ENCODE measurements at regions not wholly inside any gene's neighbourhood (a gene's known extent, or its start where the extent isn't known, plus 50 kb on each side); places are given as distances from the start of the nearest gene placed in this dataset.
"Not testable (repeated sequence)": the region's sequence is repeated elsewhere in the genome, so short reads cannot be mapped to it uniquely, and the experiment has no call there.

DNA sequence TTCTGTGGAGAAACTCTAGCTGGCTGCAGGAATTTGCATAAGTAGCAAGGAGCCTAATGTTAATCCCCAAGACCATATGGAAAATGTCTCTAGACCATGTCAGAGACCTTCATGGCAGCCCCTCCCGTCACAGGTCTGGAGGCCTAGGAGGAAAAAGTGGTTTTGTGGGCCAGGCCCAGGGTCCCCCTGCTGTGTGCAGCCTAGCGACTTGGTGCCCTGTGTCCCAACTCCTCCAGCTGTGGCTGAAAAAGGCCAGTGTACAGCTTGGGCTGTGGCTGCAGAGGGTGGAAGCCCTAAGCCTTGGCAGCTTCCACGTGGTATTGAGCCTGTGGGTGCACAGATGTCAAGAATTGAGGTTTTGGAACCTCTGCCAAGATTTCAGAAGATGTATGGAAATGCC lies 306.9 kb upstream of the CA10 start:
- TF ChIP-seq, protein P1, sequence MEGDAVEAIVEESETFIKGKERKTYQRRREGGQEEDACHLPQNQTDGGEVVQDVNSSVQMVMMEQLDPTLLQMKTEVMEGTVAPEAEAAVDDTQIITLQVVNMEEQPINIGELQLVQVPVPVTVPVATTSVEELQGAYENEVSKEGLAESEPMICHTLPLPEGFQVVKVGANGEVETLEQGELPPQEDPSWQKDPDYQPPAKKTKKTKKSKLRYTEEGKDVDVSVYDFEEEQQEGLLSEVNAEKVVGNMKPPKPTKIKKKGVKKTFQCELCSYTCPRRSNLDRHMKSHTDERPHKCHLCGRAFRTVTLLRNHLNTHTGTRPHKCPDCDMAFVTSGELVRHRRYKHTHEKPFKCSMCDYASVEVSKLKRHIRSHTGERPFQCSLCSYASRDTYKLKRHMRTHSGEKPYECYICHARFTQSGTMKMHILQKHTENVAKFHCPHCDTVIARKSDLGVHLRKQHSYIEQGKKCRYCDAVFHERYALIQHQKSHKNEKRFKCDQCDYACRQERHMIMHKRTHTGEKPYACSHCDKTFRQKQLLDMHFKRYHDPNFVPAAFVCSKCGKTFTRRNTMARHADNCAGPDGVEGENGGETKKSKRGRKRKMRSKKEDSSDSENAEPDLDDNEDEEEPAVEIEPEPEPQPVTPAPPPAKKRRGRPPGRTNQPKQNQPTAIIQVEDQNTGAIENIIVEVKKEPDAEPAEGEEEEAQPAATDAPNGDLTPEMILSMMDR (IDR thresholded peaks at IDR 0.05; ENCODE audit: low read depth, low read length): no peak
- no peak for DNase-seq (ENCODE audit: low read depth in 2 of 2)
- H3K4me3 ChIP-seq (replicated peaks in 1 of 2; ENCODE audit: low read depth in 2 of 2, low read length in 2 of 2): no peak overlapping the region

DNA sequence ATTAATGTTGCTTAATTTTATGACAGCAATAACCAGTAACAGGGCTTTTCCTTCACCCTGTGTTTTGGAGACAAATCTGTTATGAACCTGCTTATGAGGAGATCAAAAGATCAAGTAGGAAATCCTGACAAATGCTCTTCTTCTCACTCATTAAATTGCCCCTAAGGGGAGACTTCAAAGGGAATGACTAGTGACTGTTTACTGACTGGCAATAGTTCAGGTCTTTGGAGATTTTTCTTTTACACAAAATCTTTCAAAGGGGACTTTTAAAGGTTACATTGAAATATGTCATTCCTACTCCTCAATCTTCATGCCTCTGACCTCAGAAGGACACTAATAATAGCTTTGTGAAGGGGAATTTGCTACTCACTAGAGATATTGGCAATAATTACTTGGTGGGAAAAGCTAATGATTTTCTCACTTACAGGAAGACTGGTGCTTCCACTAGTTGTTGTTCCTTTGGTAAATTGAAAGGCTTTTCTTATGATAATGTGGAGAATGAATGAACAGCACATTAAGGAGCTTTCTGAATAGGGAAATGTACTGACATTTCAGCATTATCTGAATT lies 292.9 kb upstream of the CA10 start:
- H3K4me3 ChIP-seq (replicated peaks in 1 of 2; ENCODE audit: low read depth in 2 of 2, low read length in 2 of 2): no peak overlapping the region
- TF ChIP-seq, protein P1 (IDR thresholded peaks at IDR 0.05; ENCODE audit: low read depth, low read length): no peak
- DNase-seq (ENCODE audit: low read depth in 2 of 2): no peak

DNA sequence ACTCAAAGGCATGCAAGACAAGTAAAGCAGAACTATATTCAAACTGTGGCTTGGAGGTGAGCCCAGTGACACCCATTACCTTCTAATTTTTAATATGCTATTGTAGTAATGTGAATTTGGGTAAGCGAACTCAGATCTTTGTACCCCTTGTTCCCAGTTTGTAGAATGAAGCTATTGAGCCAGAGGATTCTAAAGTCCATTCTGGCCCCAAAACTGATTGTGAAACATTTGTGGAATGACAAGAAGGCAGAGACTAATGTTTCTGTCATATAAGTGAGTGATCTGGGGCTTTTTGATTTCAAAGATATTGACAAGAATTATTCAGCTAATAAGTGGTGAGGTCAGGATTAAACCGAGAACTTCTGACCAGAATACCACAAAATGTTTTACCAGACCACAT lies 283.8 kb upstream of the CA10 start:
- no peak for DNase-seq (ENCODE audit: low read depth in 2 of 2)
- TF ChIP-seq, protein P1 (IDR thresholded peaks at IDR 0.05; ENCODE audit: low read depth, low read length): no peak
- no peak overlapping the region for H3K4me3 ChIP-seq (replicated peaks in 1 of 2; ENCODE audit: low read depth in 2 of 2, low read length in 2 of 2)

DNA sequence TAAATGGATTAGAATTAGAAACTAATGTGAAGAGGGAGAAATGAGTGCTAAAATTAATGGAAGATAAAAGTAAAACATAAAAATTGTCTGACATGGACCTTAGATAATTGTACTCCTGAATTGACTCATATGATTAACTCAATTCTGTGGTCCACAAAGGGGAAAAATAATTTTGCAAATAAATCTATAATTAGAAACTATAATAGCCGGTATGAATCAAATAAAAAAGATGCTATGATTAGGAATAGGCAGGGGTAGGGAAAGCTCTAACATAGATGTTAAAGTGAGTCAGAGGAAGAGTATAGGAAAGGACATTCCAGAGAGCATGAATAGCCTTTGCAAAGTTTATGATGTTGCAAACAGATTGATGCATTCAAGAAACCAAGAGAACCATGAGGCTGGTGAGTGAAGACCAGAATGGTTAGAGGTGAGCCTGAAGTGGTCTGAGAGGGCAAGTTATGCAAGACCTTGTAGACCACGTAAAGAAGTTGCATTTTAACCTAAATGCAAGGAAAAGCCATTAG lies 262.1 kb upstream of the CA10 start:
- no peak overlapping the region for H3K4me3 ChIP-seq (replicated peaks in 1 of 2; ENCODE audit: low read depth in 2 of 2, low read length in 2 of 2)
- TF ChIP-seq, protein P1 (IDR thresholded peaks at IDR 0.05; ENCODE audit: low read depth, low read length): no peak
- no peak for DNase-seq (ENCODE audit: low read depth in 2 of 2)

DNA sequence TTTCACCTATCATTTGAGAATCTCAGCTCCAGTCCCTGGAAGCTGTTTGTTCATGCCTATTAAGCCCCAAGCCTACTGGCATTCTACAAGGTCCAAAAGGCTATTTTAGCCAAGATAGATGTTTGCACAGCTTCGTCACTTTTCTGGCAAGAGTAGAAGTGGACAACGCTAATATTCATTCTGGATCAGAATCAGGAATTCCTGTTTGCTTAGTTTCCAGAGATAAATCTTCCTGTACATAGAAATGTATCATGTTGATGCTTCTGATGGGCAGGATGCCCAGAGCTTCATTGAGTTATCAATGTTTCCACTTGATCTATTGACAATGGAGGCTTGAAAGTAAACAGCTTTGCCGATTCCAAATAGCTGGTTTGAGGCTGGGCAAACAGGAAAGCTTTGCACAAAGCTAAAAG lies 260.7 kb upstream of the CA10 start:
- no peak for DNase-seq (ENCODE audit: low read depth in 2 of 2)
- H3K4me3 ChIP-seq (replicated peaks in 1 of 2; ENCODE audit: low read depth in 2 of 2, low read length in 2 of 2): no peak overlapping the region
- TF ChIP-seq, protein P1 (IDR thresholded peaks at IDR 0.05; ENCODE audit: low read depth, low read length): no peak

DNA sequence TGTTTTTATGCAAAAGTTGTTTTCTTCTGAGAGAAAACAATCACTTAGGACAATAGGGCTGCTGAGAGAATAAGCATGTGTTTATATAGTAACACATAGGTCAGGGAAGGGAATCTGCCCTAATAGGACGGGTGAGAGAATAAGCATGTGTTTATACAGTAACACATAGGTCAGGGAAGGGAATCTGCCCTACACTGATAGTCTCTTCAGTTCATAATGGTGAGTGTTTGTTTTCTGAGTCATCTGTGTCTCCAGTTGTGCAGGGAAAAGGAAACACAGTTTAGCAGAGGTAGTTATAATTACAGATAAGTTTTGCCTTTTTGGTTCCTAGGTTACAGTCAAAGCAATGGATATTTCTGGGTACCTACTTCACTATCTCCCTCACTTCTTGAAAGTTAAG lies 252.3 kb upstream of the CA10 start:
- TF ChIP-seq, protein P1 (IDR thresholded peaks at IDR 0.05; ENCODE audit: low read depth, low read length): no peak
- H3K4me3 ChIP-seq (replicated peaks in 1 of 2; ENCODE audit: low read depth in 2 of 2, low read length in 2 of 2): no peak overlapping the region
- no peak for DNase-seq (ENCODE audit: low read depth in 2 of 2)

DNA sequence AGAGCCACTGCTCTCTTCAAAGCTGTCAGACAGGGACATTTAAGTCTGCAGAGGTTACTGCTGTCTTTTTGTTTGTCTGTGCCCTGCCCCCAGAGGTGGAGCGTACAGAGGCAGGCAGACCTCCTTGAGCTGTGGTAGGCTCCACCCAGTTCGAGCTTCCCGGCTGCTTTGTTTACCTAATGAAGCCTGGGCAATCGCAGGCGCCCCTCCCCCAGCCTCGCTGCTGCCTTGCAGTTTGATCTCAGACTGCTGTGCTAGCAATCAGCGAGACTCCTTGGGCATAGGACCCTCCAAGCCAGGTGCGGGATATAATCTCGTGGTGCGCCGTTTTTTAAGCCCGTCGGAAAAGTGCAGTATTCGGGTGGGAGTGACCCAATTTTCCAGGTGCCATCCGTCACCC lies 250.7 kb upstream of the CA10 start:
- not testable (repeated sequence) for H3K4me3 ChIP-seq (replicated peaks in 1 of 2; ENCODE audit: low read depth in 2 of 2, low read length in 2 of 2); DNase-seq (ENCODE audit: low read depth in 2 of 2)

All from cardiac fibroblast (primary cell).